ENCODE measurements at regions not wholly inside any gene's neighbourhood (a gene's known extent, or its start where the extent isn't known, plus 50 kb on each side); places are given as distances from the start of the nearest gene placed in this dataset.

- intact Hi-C loops (cut with micrococcal nuclease) = no loop called here
Observed at GRCh38 chr21:35548904-35549615, 500.0 kb upstream of the RUNX1 start.

GRCh38 chr21:35547946-35548774 lies 499.1 kb upstream of the RUNX1 start:
- peaks cover 2% of the 10 kb centered on the region for H3K27me3 Mint-ChIP-seq
- ChIA-PET CTCF (no interaction called here), POLR2A (no interaction called here)
- no peaks in the 10 kb centered on the region for H3K36me3 Mint-ChIP-seq (ENCODE audit: low read depth)
- DNase-seq (no peak), ATAC-seq (no peak)
- no peaks in the 10 kb centered on the region for H3K4me1 Mint-ChIP-seq (ENCODE audit: low read depth)
- intact Hi-C loops (cut with micrococcal nuclease) = no loop called here
- TF ChIP-seq CTCF (IDR thresholded peaks at IDR 0.05) = no peak
- H3K27ac Mint-ChIP-seq = no peak overlapping the region
- peaks cover 3% of the 10 kb centered on the region for H3K9me3 Mint-ChIP-seq
- no peak overlapping the region for H3K4me3 Mint-ChIP-seq

More at GRCh38 chr21:35548904-35549615, 500.0 kb upstream of the RUNX1 start:
- peaks cover 3% of the 10 kb centered on the region for H3K9me3 Mint-ChIP-seq
- H3K36me3 Mint-ChIP-seq (ENCODE audit: low read depth) = no peaks in the 10 kb centered on the region
- DNase-seq = no peak
- no peak overlapping the region for H3K27ac Mint-ChIP-seq
- H3K4me3 Mint-ChIP-seq = no peak overlapping the region
- POLR2A ChIA-PET = no interaction called here
- H3K4me1 Mint-ChIP-seq (ENCODE audit: low read depth) = no peaks in the 10 kb centered on the region
- CTCF ChIA-PET = no interaction called here
- no peak for ATAC-seq
- no peak for TF ChIP-seq CTCF (IDR thresholded peaks at IDR 0.05)
- peaks cover 2% of the 10 kb centered on the region for H3K27me3 Mint-ChIP-seq

GRCh38 chr21:35543746-35544145 lies 494.6 kb upstream of the RUNX1 start:
- Mint-ChIP-seq H3K27ac (no peak overlapping the region), H3K4me1 (ENCODE audit: low read depth) (no peaks in the 10 kb centered on the region), H3K9me3 (peaks cover 3% of the 10 kb centered on the region), H3K36me3 (ENCODE audit: low read depth) (no peaks in the 10 kb centered on the region), H3K4me3 (no peak overlapping the region), H3K27me3 (peaks cover 5% of the 10 kb centered on the region)
- ChIA-PET CTCF (no interaction called here), POLR2A (no interaction called here)
- no peak for DNase-seq
- ATAC-seq = no peak
- intact Hi-C loops (cut with micrococcal nuclease) = no loop called here
- no peak for TF ChIP-seq CTCF (IDR thresholded peaks at IDR 0.05)

- Mint-ChIP-seq H3K9me3 (peaks cover 1% of the 10 kb centered on the region), H3K4me3 (no peak overlapping the region), H3K27ac (no peak overlapping the region), H3K36me3 (ENCODE audit: low read depth) (no peaks in the 10 kb centered on the region), H3K27me3 (peaks cover 5% of the 10 kb centered on the region), H3K4me1 (ENCODE audit: low read depth) (no peaks in the 10 kb centered on the region)
- ChIA-PET POLR2A (no interaction called here), CTCF (no interaction called here)
- ATAC-seq (no peak), DNase-seq (no peak)
- no peak for TF ChIP-seq CTCF (IDR thresholded peaks at IDR 0.05)
- intact Hi-C loops (cut with micrococcal nuclease) = no loop called here
Observed at GRCh38 chr21:35540950-35541638, 492.0 kb upstream of the RUNX1 start.

GRCh38 chr21:35538386-35538785 lies 489.3 kb upstream of the RUNX1 start:
- intact Hi-C loops (cut with micrococcal nuclease) = no loop called here
- ATAC-seq (no peak), DNase-seq (no peak)
- H3K4me1 Mint-ChIP-seq (ENCODE audit: low read depth) = no peaks in the 10 kb centered on the region
- H3K27me3 Mint-ChIP-seq = peaks cover 3% of the 10 kb centered on the region
- H3K9me3 Mint-ChIP-seq = peaks cover 9% of the 10 kb centered on the region
- no peak overlapping the region for H3K4me3 Mint-ChIP-seq
- no peak for TF ChIP-seq CTCF (IDR thresholded peaks at IDR 0.05)
- POLR2A ChIA-PET = no interaction called here
- no peak overlapping the region for H3K27ac Mint-ChIP-seq
- no peaks in the 10 kb centered on the region for H3K36me3 Mint-ChIP-seq (ENCODE audit: low read depth)
- CTCF ChIA-PET = no interaction called here

Measured in activated CD8-positive, alpha-beta T cell treated with anti-CD3 and anti-CD28 coated beads for 36 hours (primary cell).